ENCODE measurements at regions not wholly inside any gene's neighbourhood (a gene's known extent, or its start where the extent isn't known, plus 50 kb on each side); places are given as distances from the start of the nearest gene placed in this dataset.
"Not testable (repeated sequence)": the region's sequence is repeated elsewhere in the genome, so short reads cannot be mapped to it uniquely, and the experiment has no call there.

DNA sequence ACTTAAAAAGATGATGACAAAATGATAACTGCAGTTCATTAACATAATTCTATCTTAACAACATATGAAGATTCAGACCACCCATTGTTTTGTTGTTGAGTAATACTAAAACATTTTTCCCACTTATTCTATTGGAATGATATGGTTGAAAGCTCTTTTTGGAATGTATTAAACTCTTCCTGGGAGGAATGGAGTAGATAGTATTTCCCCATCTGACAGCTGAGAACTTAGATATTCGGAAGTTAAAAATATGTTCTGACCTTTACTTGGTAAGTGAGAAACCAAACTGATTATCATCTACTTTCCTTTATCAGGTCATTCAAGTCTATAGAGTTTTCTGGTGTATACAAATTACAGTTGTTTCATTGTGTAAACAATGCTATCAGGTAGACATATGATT is 452.9 kb downstream of the CSNK1G3 start:
- H3K27me3 Mint-ChIP-seq = no peaks in the 10 kb centered on the region
- no peak overlapping the region for H3K27ac Mint-ChIP-seq
- H3K4me3 Mint-ChIP-seq = no peak overlapping the region
- H3K36me3 Mint-ChIP-seq (ENCODE audit: low read depth) = no peaks in the 10 kb centered on the region
- H3K4me1 Mint-ChIP-seq = no peaks in the 10 kb centered on the region
- ChIA-PET POLR2A (no interaction called here), CTCF (no interaction called here)
- no peaks in the 10 kb centered on the region for H3K9me3 Mint-ChIP-seq
- no peak for DNase-seq

DNA sequence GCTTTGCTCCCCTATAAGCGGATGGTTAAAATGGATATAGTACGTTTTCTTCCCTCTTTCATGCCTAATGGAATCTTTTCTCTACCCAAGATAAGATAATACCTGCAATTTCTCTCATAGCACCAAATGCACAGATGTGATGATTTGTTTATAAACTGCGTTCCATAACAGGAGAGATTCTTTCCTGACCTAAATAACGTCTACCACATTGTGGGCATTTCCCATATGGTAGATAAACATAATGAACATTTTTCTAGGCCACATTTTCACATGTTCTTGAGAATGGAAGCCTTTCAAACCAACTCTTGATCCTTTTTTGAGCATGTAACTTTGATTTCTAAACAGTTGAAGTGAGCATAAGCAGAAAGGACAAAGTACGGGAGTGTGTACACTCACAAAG is 448.5 kb downstream of the CSNK1G3 start:
- no peak overlapping the region for H3K4me3 Mint-ChIP-seq
- no peaks in the 10 kb centered on the region for H3K9me3 Mint-ChIP-seq
- ChIA-PET CTCF (interaction anchor here (0.6 kb wide), 1 partner anchor 68 kb away, joined by 3 read pairs; no protein-coding TSS in a partner anchor), POLR2A (no interaction called here)
- no peaks in the 10 kb centered on the region for H3K36me3 Mint-ChIP-seq (ENCODE audit: low read depth)
- no peak for DNase-seq
- H3K27ac Mint-ChIP-seq = no peak overlapping the region
- H3K4me1 Mint-ChIP-seq = no peaks in the 10 kb centered on the region
- H3K27me3 Mint-ChIP-seq = no peaks in the 10 kb centered on the region

DNA sequence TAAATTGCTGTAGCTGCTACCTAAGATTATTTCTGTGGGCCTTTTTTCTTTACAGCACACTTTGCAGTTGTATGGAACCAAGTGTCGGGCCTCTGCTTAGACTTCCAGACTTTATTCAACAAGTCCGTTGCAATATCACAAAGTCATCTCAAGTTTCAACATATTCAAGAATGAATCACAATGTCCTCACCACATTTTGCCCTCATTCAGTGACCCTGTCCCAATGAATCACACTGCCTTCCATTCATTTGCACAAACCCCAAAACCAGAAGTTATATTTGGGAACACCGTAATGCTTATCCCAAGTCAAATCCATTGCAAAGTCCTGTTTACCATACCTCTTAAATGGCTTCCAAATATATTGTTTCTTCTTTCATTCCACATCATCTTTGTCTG is 439.6 kb downstream of the CSNK1G3 start:
- POLR2A ChIA-PET = no interaction called here
- Mint-ChIP-seq H3K4me1 (no peaks in the 10 kb centered on the region), H3K36me3 (ENCODE audit: low read depth) (no peaks in the 10 kb centered on the region), H3K9me3 (peaks cover 3% of the 10 kb centered on the region), H3K4me3 (no peak overlapping the region), H3K27me3 (no peaks in the 10 kb centered on the region), H3K27ac (no peak overlapping the region)
- no peak for DNase-seq
- CTCF ChIA-PET = no interaction called here

DNA sequence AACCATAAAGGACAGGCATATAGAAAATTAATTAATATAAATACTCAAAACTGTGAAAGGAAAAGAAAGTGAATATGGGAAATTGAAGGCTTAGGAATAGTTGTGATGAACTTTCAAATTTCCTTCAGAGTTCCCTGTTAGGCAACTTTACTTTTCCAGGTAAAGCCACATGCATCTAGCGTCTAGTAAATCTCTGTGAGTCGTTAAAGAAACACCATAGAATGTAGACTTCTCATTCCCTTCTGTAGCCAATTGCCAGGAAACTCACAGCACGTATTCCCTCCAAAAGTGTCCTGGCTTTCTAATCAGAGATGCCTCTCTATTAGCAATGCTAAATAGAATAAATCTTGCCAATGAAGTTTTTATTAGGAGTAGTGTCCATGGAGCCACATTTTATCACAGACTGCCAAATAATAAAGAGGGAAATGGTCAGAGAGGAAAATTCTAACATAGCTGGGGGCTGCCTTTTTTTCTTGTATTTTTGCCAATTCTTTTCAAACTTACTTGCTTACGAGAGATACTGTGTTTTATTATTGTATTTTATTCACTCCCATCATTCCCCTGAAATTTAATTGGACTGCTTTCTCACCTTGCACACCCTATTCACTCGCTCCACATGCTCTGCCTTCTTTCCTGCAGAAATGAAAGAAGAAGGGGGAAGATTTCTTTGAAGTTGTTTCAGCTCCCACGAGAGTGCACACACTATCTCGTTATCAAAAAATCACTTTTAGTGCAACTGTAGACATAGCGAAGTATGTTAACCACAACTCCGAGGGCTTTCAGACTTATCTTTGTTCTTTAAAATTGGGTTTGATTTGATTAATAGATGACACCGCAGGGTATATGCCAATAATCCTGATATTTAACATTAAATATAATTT is 439.0 kb downstream of the CSNK1G3 start:
- CTCF ChIA-PET = no interaction called here
- Mint-ChIP-seq H3K4me3 (no peak overlapping the region), H3K27me3 (no peaks in the 10 kb centered on the region), H3K9me3 (peaks cover 3% of the 10 kb centered on the region), H3K27ac (no peak overlapping the region), H3K36me3 (ENCODE audit: low read depth) (no peaks in the 10 kb centered on the region), H3K4me1 (no peaks in the 10 kb centered on the region)
- no peak for DNase-seq
- POLR2A ChIA-PET = no interaction called here

DNA sequence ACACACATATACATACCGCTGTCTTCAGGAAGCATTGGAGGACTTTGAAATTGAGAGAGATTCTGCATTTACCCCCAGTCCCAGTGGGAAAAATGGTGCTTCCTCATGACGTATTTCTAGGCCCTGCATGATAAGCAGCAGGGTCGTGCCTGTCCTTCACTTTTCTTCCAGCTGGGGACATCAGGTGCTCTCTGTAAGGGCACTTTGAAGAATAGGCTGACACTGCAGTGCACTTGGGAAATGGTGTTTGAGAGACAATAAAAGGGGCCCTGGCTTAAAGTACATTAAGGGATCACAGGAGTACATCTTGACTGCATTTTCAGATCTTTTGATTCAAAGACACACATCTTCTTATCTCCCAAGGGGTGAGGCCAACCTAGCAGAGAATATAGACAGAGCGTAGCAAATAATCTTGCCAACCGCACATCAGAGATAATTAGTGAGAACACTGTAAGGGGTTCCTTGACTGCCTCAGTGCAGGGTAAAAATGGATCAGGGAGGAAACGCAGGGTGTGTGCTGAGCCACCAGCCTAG is 437.9 kb downstream of the CSNK1G3 start:
- H3K4me1 Mint-ChIP-seq = no peaks in the 10 kb centered on the region
- no peaks in the 10 kb centered on the region for H3K27me3 Mint-ChIP-seq
- POLR2A ChIA-PET = no interaction called here

DNA sequence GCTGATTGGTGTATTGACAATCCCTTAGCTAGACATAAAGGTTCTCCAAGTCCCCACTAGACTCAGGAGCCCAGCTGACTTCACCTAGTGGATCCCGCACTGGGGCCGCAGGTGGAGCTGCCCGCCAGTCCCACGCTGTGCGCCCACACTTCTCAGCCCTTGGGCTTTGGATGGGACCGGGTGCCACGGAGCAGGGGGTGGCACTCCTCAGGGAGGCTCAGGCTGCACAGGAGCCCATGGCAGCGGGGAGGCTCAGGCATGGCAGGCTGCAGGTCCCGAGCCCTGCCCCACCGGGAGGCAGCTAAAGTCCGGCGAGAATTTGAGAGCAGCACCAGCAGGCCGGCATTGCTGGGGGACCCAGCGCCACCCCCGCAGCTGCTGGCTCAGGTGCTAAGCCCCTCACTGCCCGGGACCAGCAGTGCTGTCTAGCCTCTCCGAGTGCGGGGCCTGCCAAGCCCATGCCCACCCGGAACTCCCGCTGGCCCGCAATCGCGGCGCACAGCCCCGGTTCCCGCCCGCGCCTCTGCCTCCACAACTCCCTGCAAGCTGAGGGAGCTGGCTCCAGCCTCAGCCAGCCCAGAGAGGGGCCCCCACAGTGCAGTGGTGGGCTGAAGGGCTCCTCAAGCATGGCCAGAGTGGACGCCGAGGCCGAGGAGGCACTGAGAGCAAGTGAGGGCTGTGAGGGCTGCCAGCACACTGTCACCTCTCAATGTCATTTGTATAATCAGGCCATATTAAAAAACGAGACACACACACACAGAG is 437.2 kb downstream of the CSNK1G3 start:
- Mint-ChIP-seq H3K4me3 (no peak overlapping the region), H3K27ac (no peak overlapping the region), H3K9me3 (peaks cover 3% of the 10 kb centered on the region), H3K4me1 (no peaks in the 10 kb centered on the region), H3K27me3 (no peaks in the 10 kb centered on the region), H3K36me3 (ENCODE audit: low read depth) (no peaks in the 10 kb centered on the region)
- no peak for DNase-seq
- ChIA-PET POLR2A (no interaction called here), CTCF (no interaction called here)

More for the DNA sequence above, 437.9 kb downstream of the CSNK1G3 start:
- no peaks in the 10 kb centered on the region for H3K36me3 Mint-ChIP-seq (ENCODE audit: low read depth)
- DNase-seq = no peak
- H3K27ac Mint-ChIP-seq = no peak overlapping the region
- CTCF ChIA-PET = no interaction called here
- H3K4me3 Mint-ChIP-seq = no peak overlapping the region
- H3K9me3 Mint-ChIP-seq = peaks cover 3% of the 10 kb centered on the region

DNA sequence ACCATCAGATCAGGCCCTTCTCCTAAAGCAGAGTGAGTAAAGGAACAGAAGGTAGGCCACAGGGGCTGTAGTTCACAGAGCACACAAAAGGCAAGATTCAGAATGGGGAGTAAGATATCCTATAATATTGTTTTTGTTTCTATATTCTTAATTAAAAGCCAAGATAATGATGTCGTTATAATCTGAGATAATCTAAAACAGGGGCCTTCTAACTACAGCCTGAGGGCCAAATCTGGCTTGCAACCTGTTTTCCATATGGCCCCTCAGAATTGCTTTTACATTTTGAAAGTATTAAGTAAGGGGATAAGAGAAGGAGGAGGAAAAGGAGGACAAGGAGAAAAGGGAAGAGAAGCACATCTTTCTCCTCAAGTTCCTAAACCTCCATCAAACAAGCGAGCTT is 435.8 kb downstream of the CSNK1G3 start:
- ChIA-PET POLR2A (no interaction called here), CTCF (no interaction called here)
- no peaks in the 10 kb centered on the region for H3K36me3 Mint-ChIP-seq (ENCODE audit: low read depth)
- H3K4me1 Mint-ChIP-seq = no peaks in the 10 kb centered on the region
- no peaks in the 10 kb centered on the region for H3K27me3 Mint-ChIP-seq
- H3K27ac Mint-ChIP-seq = no peak overlapping the region
- no peak overlapping the region for H3K4me3 Mint-ChIP-seq
- no peak for DNase-seq
- peaks cover 3% of the 10 kb centered on the region for H3K9me3 Mint-ChIP-seq

DNA sequence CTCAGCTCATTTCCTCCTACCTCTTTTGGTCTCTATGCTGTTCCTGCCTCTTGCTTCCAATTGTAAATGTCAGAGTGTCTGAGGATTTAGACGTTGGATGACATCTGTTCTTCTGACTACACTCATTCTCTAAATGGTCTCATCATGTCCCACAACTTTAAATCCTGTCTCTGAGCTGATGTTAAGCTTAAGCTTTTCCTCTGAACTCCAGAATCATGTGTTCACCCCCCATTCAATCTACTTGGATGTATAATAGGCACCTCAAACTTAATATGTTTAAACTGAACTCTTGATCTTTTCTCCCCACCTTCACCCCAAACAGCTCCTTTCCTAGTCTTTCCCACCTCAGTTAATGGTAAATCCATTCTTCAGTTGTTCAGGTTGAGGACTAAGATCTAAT is 433.6 kb downstream of the CSNK1G3 start:
- Mint-ChIP-seq H3K4me1 (no peaks in the 10 kb centered on the region), H3K9me3 (peaks cover 3% of the 10 kb centered on the region), H3K4me3 (no peak overlapping the region), H3K27me3 (no peaks in the 10 kb centered on the region), H3K36me3 (ENCODE audit: low read depth) (no peaks in the 10 kb centered on the region), H3K27ac (no peak overlapping the region)
- no peak for DNase-seq
- CTCF ChIA-PET = no interaction called here
- POLR2A ChIA-PET = no interaction called here

DNA sequence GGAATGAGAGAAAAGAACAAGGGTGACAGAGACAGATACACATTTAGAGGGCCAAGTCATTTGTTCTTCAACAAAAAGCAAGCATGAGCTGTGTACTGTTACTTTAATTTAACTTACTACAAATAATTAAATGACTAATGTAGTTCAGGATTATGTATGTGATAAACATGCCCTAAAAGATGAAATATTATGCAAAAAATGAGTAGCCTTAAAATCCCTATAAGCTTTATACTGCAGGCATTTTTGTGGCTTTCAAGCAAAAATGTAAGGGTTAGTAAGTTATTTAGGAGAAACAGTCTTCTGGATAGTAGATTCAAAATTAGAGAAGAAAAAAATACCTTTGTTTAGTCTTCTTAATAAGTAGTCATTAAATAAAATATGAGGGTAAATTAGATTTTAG is 431.2 kb downstream of the CSNK1G3 start:
- Mint-ChIP-seq H3K36me3 (ENCODE audit: low read depth) (no peaks in the 10 kb centered on the region), H3K4me1 (no peaks in the 10 kb centered on the region), H3K27ac (no peak overlapping the region), H3K4me3 (no peak overlapping the region), H3K27me3 (no peaks in the 10 kb centered on the region), H3K9me3 (peaks cover 2% of the 10 kb centered on the region)
- ChIA-PET CTCF (no interaction called here), POLR2A (no interaction called here)
- no peak for DNase-seq

DNA sequence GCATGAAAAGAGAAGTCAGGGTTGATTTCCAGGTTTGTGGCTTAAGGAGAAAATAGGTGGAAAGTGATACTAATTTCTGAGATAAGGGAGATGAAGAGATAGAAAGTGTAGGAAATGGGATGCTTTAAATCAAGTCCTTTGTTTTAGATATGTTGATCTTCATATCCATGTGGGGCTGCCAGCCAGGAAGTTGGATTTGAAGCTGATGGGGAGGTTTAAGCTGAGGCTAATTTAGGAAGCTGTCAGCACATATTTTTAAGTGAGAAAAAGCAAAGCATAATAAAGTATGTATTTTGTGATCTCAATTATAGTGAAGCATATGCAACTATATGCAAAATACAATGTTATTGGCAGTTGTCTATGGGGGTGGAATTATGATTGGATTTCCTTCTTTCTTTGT is 428.4 kb downstream of the CSNK1G3 start:
- no peaks in the 10 kb centered on the region for H3K36me3 Mint-ChIP-seq (ENCODE audit: low read depth)
- ChIA-PET CTCF (no interaction called here), POLR2A (no interaction called here)
- H3K4me1 Mint-ChIP-seq = no peaks in the 10 kb centered on the region
- no peak overlapping the region for H3K4me3 Mint-ChIP-seq
- no peaks in the 10 kb centered on the region for H3K27me3 Mint-ChIP-seq
- DNase-seq = no peak
- H3K9me3 Mint-ChIP-seq = peaks cover 7% of the 10 kb centered on the region
- H3K27ac Mint-ChIP-seq = no peak overlapping the region

DNA sequence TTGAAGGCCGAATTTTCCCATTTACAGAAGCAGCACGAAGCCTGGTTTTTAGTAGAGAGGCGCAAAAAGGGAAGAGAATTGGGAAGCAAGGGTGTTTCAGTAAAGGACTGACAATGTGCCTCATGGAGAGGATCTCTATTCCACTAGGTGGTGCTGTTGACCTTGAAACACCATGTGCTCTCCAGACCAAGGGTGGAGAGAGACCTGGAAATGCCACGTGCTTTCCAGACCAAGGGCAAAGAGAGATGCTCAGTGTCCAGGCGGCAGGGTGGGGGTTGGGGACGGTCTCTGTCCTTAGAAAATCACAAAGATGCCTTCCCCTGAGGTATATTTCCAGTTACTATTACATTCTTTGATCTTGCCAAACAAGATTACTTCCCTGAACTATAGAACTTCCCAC is 425.3 kb downstream of the CSNK1G3 start:
- CTCF ChIA-PET = no interaction called here

DNA sequence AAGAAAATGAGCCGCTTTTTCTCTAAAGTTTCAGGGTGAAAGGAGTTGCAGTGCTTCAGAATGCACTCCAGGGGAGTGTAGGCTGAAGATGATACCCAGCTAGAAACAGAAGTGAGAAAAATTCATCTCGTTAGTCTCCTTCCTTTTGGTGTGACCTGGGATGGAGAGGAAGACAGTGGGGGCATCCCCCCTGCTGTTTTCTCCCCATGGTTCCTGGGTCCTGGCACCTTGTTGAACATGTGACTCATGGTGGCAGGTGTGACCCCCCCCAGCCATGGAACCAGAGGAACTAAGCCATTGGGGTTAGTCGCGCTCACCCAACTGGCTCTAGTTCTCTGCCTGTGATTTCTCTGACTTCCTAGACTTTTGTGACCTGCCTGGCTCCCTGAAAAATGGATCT is 424.6 kb downstream of the CSNK1G3 start:
- Mint-ChIP-seq H3K4me1 (no peaks in the 10 kb centered on the region), H3K4me3 (no peak overlapping the region), H3K27me3 (no peaks in the 10 kb centered on the region), H3K9me3 (peaks cover 10% of the 10 kb centered on the region), H3K27ac (no peak overlapping the region), H3K36me3 (ENCODE audit: low read depth) (no peaks in the 10 kb centered on the region)
- DNase-seq = no peak
- ChIA-PET POLR2A (no interaction called here), CTCF (no interaction called here)

More for the DNA sequence above, 425.3 kb downstream of the CSNK1G3 start:
- Mint-ChIP-seq H3K36me3 (ENCODE audit: low read depth) (no peaks in the 10 kb centered on the region), H3K27me3 (no peaks in the 10 kb centered on the region), H3K9me3 (peaks cover 10% of the 10 kb centered on the region), H3K4me3 (no peak overlapping the region), H3K4me1 (no peaks in the 10 kb centered on the region), H3K27ac (no peak overlapping the region)
- POLR2A ChIA-PET = no interaction called here
- no peak for DNase-seq

DNA sequence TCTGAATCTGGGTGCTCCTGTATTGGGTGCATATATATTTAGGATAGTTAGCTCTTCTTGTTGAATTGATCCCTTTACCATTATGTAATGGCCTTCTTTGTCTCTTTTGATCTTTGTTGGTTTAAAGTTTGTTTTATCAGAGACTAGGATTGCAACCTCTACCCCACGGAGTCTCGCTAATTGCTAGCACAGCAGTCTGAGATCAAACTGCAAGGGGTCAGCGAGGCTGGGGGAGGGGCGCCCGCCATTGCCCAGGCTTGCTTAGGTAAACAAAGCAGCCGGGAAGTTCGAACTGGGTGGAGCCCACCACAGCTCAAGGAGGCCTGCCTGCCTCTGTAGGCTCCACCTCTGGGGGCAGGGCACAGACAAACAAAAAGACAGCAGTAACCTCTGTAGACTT is 421.8 kb downstream of the CSNK1G3 start:
- H3K4me1 Mint-ChIP-seq; H3K9me3 Mint-ChIP-seq; H3K36me3 Mint-ChIP-seq (ENCODE audit: low read depth); H3K27ac Mint-ChIP-seq; H3K27me3 Mint-ChIP-seq; CTCF ChIA-PET; H3K4me3 Mint-ChIP-seq; POLR2A ChIA-PET; DNase-seq: not testable (repeated sequence)
